ENCODE measurements at regions not wholly inside any gene's neighbourhood (a gene's known extent, or its start where the extent isn't known, plus 50 kb on each side); places are given as distances from the start of the nearest gene placed in this dataset.

DNA sequence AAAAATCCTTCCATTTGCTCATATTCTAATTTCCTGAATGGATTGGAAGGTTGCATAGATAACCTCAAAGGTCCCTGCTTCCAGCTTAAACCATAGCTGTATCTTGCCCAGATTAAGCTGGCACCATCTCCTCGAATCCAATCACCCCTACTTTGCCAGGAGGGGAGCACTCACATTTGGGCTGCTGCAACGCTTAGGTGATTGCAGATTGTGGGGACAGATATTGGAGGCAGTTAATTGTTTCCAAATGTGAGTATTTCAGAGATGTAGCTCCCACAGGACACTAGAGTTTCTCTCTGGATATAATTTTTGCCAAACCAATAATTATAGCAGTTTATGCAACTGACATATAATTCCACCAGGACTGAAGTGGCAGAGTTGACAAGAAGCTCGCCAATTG, 53.5 kb upstream of the ACSL1 start:
- no peak overlapping the region for H3K4me3 ChIP-seq (ENCODE audit: low read depth, low read length)
- no peak for TF ChIP-seq CTCF (conservative IDR thresholded peaks at IDR 0.05; ENCODE audit: low read depth, low read length)
- no peak for DNase-seq (ENCODE audit: low read depth)

- no peak overlapping the region for H3K4me3 ChIP-seq (ENCODE audit: low read depth, low read length)
- no peak for TF ChIP-seq CTCF (conservative IDR thresholded peaks at IDR 0.05; ENCODE audit: low read depth, low read length)
- no peak for DNase-seq (ENCODE audit: low read depth)
Observed at GRCh38 chr4:184882276-184882675, 56.5 kb upstream of the ACSL1 start.

- DNase-seq (ENCODE audit: low read depth) = no peak
- H3K4me3 ChIP-seq (ENCODE audit: low read depth, low read length) = no peak overlapping the region
- no peak for TF ChIP-seq CTCF (conservative IDR thresholded peaks at IDR 0.05; ENCODE audit: low read depth, low read length)
Observed at GRCh38 chr4:184883024-184883423, 57.3 kb upstream of the ACSL1 start.

- H3K4me3 ChIP-seq (ENCODE audit: low read depth, low read length) = no peak overlapping the region
- no peak for TF ChIP-seq CTCF (conservative IDR thresholded peaks at IDR 0.05; ENCODE audit: low read depth, low read length)
- DNase-seq (ENCODE audit: low read depth) = no peak
Observed at GRCh38 chr4:184884883-184885282, 59.1 kb upstream of the ACSL1 start.

DNA sequence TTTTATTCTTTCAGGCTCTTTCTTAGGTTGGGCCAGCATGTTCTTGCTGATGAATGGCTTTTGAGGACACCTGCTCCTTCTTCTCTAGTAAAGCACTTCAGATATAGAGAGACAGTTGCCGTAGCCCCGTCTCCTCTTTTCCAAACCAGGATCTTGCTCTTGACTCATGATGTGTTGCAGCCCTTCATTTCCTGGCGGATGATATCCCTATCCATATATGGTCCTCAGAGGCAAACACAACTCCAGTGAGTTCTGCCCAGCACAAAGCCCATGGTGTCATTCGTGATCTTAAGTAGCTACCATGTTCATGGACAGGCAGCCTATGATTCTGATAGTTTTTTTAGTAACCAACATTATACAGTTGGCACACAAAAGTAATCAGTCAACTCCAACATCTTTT, 59.8 kb upstream of the ACSL1 start:
- TF ChIP-seq CTCF (conservative IDR thresholded peaks at IDR 0.05; ENCODE audit: low read depth, low read length) = no peak
- no peak for DNase-seq (ENCODE audit: low read depth)
- no peak overlapping the region for H3K4me3 ChIP-seq (ENCODE audit: low read depth, low read length)

GRCh38 chr4:184887333-184887732, 61.6 kb upstream of the ACSL1 start:
- DNase-seq (ENCODE audit: low read depth) = no peak
- no peak overlapping the region for H3K4me3 ChIP-seq (ENCODE audit: low read depth, low read length)
- no peak for TF ChIP-seq CTCF (conservative IDR thresholded peaks at IDR 0.05; ENCODE audit: low read depth, low read length)

DNA sequence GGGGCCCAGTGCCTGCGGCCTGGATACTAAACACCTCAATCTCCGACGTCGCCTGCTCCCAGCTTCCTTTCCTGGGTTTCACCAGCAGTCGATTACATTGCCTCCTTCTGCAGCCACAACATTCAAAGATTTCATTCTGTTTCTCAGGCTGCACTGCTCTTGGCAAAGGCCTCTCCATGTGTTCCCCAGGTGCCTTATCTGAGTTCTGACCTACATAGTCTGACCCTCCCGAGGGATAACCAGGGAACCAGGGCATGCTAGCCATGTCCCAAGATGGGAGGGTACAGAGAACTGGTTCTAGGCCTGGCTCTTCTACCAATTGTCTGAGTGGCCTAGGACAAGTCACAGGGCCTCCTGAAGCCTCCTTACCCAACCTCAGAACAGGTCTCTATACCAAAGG, 62.2 kb upstream of the ACSL1 start:
- no peak for DNase-seq (ENCODE audit: low read depth)
- no peak overlapping the region for H3K4me3 ChIP-seq (ENCODE audit: low read depth, low read length)
- no peak for TF ChIP-seq CTCF (conservative IDR thresholded peaks at IDR 0.05; ENCODE audit: low read depth, low read length)
